GM23248 (cell line): ENCODE measurements at regions not wholly inside any gene's neighbourhood (a gene's known extent, or its start where the extent isn't known, plus 50 kb on each side); places are given as distances from the start of the nearest gene placed in this dataset.

Experiments used
- DNase-seq: peaks from one replicate; pipeline ENCODE4 v3.0.0-alpha.2; 2015
- H2AFZ ChIP-seq: fragments of 200-600 bp; sonication (generic); 2 replicates; pipeline ENCODE4 v1.6.1; 2016; ENCODE audit warnings: antibody characterized with exemption
- H3F3A ChIP-seq: fragments of 200-600 bp; sonication (generic); 2 replicates; pipeline ENCODE4 v1.6.1; 2016; ENCODE audit warnings: mild to moderate bottlenecking, antibody characterized with exemption, mixed run types; ENCODE audit not compliant: insufficient read depth
- H3K27ac ChIP-seq: fragments of 200-600 bp; sonication (generic); 2 replicates; pipeline ENCODE4 v1.5.1; 2016; ENCODE audit warnings: mild to moderate bottlenecking
- H3K27me3 ChIP-seq: fragments of 200-600 bp; sonication (generic); replicated peaks from 2 replicates; pipeline ENCODE4 v1.6.1; 2016; ENCODE audit warnings: mild to moderate bottlenecking; ENCODE audit not compliant: insufficient read depth
- H3K36me3 ChIP-seq: fragments of 200-600 bp; sonication (generic); 2 replicates; pipeline ENCODE4 v1.6.1; 2016; ENCODE audit warnings: low read depth, mild to moderate bottlenecking
- H3K4me1 ChIP-seq: fragments of 200-600 bp; sonication (generic); 2 replicates; pipeline ENCODE4 v1.6.1; 2016; ENCODE audit warnings: mild to moderate bottlenecking; ENCODE audit not compliant: insufficient read depth
- H3K4me2 ChIP-seq: fragments of 200-600 bp; sonication (generic); one replicate; pipeline ENCODE4 v1.6.1; 2016; ENCODE audit warnings: mild to moderate bottlenecking; ENCODE audit not compliant: unreplicated experiment
- H3K4me3 ChIP-seq: fragments of 200-600 bp; sonication (generic); 2 replicates; pipeline ENCODE4 v1.5.1; 2016; ENCODE audit warnings: mild to moderate bottlenecking
- H3K79me2 ChIP-seq: fragments of 200-600 bp; sonication (generic); 2 replicates; pipeline ENCODE4 v1.6.1; 2016; ENCODE audit warnings: mild to moderate bottlenecking; ENCODE audit not compliant: insufficient read depth
- H3K9ac ChIP-seq: fragments of 200-600 bp; sonication (generic); 2 replicates; pipeline ENCODE4 v1.6.1; 2016; ENCODE audit warnings: mild to moderate bottlenecking
- H3K9me2 ChIP-seq: fragments of 200-600 bp; sonication (generic); 2 replicates; pipeline ENCODE4 v1.6.1; 2016; ENCODE audit warnings: mixed run types, mild to moderate bottlenecking, moderate library complexity; ENCODE audit not compliant: insufficient read depth
- H3K9me3 ChIP-seq: fragments of 200-600 bp; sonication (generic); one replicate; pipeline ENCODE4 v1.6.1; 2017; ENCODE audit warnings: low read depth
- H4K20me1 ChIP-seq: fragments of 200-600 bp; sonication (generic); 2 replicates; pipeline ENCODE4 v1.6.0; 2016; ENCODE audit not compliant: insufficient read depth
- EZH2 ChIP-seq: fragments of 200-600 bp; sonication (generic); IDR thresholded peaks from 2 replicates; pipeline ENCODE4 v1.6.1; 2018; ENCODE audit warnings: antibody characterized with exemption, mild to moderate bottlenecking; ENCODE audit not compliant: insufficient read depth, poor library complexity, severe bottlenecking
- EZH2phosphoT487 ChIP-seq: fragments of 200-600 bp; sonication (generic); IDR thresholded peaks from 2 replicates; pipeline ENCODE4 v1.6.1; 2018; ENCODE audit warnings: antibody characterized with exemption, moderate library complexity, mild to moderate bottlenecking, low read depth; ENCODE audit not compliant: insufficient read depth
- WGBS, 2 experiments: methylation state at CpG; one replicate each; pipeline ENCODE4 v1.1.6; 2015 to 2017; ENCODE audit warnings: low lambda C conversion rate in 2 of 2, low coverage in 1 of 2; ENCODE audit errors: missing lambda C conversion rate in 2 of 2; 5-methylcytosine and 5-hydroxymethylcytosine counted together
- in situ Hi-C: fragments of 300-500 bp; cut with MboI; formaldehyde crosslinking; loops from 2 replicates; pipeline ENCODE4 v1.15.0; 2020

DNA sequence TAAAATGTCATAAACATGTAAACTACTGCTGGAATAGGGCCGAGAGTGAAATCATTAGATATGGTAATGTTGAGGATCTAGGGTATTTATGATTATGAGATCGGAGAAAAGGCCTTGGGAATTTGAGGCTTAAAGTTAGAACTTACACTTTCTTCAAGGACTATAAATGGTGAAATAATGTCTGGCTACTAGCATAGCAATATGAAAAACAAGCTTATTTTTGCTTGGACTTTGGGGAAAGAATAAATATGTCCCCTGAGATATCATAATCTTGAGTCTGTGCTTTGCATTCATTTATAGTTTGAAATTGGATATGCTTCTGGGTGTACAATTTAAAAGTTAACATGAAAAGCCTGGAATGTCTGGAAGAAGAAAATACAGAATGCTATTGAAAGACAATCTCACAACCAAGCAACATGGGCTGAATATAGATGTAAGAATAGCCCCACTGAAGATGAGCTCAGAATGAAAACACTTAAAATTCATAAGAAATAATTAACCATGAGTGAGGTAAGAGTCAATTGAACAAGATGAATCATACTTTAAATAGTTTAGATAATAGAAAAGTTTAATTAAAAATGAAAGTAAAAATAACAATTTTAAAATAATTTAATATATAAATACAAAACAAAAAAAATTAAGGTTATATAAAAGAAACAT, 1555.4 kb upstream of the MIR17HG start:
- Histone ChIP-seq H3K9ac (no peak overlapping the region), H3K4me1 (no peaks in the 10 kb centered on the region), H3K4me2 (no peak overlapping the region), H3K27me3 (no peaks in the 10 kb centered on the region), H3K4me3 (no peak overlapping the region), H3K27ac (no peak overlapping the region), H4K20me1 (no peaks in the 10 kb centered on the region), H3K36me3 (no peaks in the 10 kb centered on the region), H3F3A (no peaks in the 10 kb centered on the region), H2AFZ (no peak overlapping the region), H3K9me3 (no peaks in the 10 kb centered on the region), H3K9me2 (no peaks in the 10 kb centered on the region), H3K79me2 (no peaks in the 10 kb centered on the region)
- DNase-seq, result no peak
- TF ChIP-seq EZH2phosphoT487 (no peak), EZH2 (no peak)
- 53 to 54% methylated on average over 2 of the region's 2 CpGs for WGBS, 2 experiments
- in situ Hi-C loops, result no loop called here

DNA sequence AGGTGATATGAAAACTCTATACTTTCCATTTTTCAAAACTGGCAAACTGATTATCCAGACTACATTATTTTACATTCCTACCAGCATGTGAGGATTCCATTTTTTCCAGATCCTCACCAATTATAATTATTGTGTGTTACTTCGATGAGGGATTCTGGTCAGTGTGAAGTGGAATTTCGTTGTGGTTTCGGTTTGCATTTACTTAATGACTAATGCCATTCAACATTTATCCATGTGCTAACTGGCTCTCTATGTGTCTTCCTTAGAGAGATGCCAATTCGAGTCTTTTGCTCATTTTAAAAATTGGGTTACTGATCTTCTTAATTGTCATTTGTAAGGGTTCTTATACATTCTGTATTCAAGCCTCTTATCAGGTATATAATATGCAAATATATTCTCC, 1551.3 kb upstream of the MIR17HG start:
- no peak overlapping the region for H3K27ac ChIP-seq
- no peak for DNase-seq
- H3F3A ChIP-seq, result no peaks in the 10 kb centered on the region
- in situ Hi-C loops, result no loop called here
- no peaks in the 10 kb centered on the region for H3K27me3 ChIP-seq
- H3K9ac ChIP-seq, result no peak overlapping the region
- no peaks in the 10 kb centered on the region for H3K79me2 ChIP-seq
- TF ChIP-seq EZH2 (no peak), EZH2phosphoT487 (no peak)
- no peaks in the 10 kb centered on the region for H3K9me3 ChIP-seq
- H4K20me1 ChIP-seq, result no peaks in the 10 kb centered on the region
- no peaks in the 10 kb centered on the region for H3K9me2 ChIP-seq
- no peaks in the 10 kb centered on the region for H3K4me1 ChIP-seq
- no peaks in the 10 kb centered on the region for H3K36me3 ChIP-seq
- no peak overlapping the region for H3K4me2 ChIP-seq
- WGBS, 2 experiments, result 57 to 65% methylated on average over 4 of the region's 4 CpGs
- no peak overlapping the region for H2AFZ ChIP-seq
- no peak overlapping the region for H3K4me3 ChIP-seq

DNA sequence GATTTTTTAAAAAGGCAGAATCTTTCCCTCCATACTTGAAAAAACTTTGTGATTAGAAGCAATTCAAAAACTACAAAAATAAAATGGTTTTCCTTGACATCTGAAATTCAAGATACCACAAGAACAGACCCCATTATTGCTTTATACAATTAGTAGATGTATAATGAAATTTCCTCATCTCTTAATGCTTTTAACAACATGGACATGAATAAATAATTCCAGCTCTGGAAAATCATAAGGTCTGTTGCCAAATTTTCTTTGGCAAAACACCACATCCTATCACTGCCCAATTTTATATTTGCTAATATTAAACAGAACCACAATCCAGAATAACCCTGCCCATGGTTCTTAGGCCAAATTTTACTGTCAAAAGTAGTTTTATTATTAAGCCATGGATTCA, 1543.6 kb upstream of the MIR17HG start:
- Histone ChIP-seq H3K36me3 (no peaks in the 10 kb centered on the region), H2AFZ (no peak overlapping the region), H3K79me2 (no peaks in the 10 kb centered on the region), H3F3A (no peaks in the 10 kb centered on the region), H4K20me1 (no peaks in the 10 kb centered on the region), H3K27ac (no peak overlapping the region), H3K27me3 (no peaks in the 10 kb centered on the region), H3K4me1 (no peaks in the 10 kb centered on the region), H3K4me2 (no peak overlapping the region), H3K9me2 (no peaks in the 10 kb centered on the region), H3K9me3 (no peaks in the 10 kb centered on the region), H3K4me3 (no peak overlapping the region), H3K9ac (no peak overlapping the region)
- TF ChIP-seq EZH2phosphoT487 (no peak), EZH2 (no peak)
- DNase-seq, result no peak
- in situ Hi-C loops, result no loop called here

DNA sequence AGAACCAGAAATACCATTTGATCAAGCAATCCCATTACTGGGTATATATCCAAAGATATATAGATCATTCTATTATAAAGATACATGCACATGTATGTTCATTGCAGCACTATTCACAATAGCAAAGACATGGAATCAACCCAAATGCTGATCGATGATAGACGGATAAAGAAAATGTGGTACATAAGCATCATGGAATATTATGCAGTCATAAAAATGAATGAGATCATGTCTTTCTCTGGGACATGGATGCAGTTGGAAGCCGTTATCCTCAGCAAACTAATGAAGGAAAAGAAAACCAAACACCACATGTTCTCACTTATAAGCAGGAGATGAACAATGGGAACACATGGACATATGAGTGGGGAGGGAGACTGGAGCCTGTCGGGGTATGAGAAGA, 1540.9 kb upstream of the MIR17HG start:
- TF ChIP-seq EZH2 (no peak), EZH2phosphoT487 (no peak)
- Histone ChIP-seq H2AFZ (no peak overlapping the region), H3F3A (no peaks in the 10 kb centered on the region), H3K36me3 (no peaks in the 10 kb centered on the region), H3K79me2 (no peaks in the 10 kb centered on the region), H3K9ac (no peak overlapping the region), H3K27ac (no peak overlapping the region), H3K4me2 (no peak overlapping the region), H4K20me1 (no peaks in the 10 kb centered on the region), H3K9me3 (no peaks in the 10 kb centered on the region), H3K9me2 (no peaks in the 10 kb centered on the region), H3K4me1 (no peaks in the 10 kb centered on the region), H3K27me3 (no peaks in the 10 kb centered on the region), H3K4me3 (no peak overlapping the region)
- DNase-seq, result no peak
- 50 to 55% methylated on average over 4 of the region's 4 CpGs for WGBS, 2 experiments
- in situ Hi-C loops, result no loop called here

DNA sequence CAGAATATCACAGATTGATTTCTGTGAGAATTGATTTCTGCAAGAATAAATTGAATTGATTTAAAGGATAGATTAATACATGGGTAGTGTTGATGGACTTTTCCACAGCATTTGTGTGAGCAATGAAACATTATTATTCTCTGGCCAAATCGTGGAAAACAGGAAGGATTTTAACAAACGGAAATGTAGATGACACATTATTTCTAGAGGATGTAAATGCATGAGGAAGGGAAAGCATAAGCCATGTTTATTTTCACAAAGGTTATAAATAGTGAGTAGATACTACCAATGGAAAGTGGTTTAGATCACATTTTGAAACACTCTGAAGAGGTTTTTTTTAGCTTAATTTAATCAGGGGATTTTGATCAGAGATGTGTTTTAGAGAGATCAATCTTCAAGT, 1534.6 kb upstream of the MIR17HG start:
- no peak for TF ChIP-seq EZH2phosphoT487
- TF ChIP-seq EZH2, result no peak
- DNase-seq, result no peak
- H3K4me2 ChIP-seq, result no peak overlapping the region
- no peaks in the 10 kb centered on the region for H3K27me3 ChIP-seq
- H3K79me2 ChIP-seq, result no peaks in the 10 kb centered on the region
- H4K20me1 ChIP-seq, result no peaks in the 10 kb centered on the region
- H3K9me3 ChIP-seq, result no peaks in the 10 kb centered on the region
- no peaks in the 10 kb centered on the region for H3K4me1 ChIP-seq
- in situ Hi-C loops, result no loop called here
- H3K36me3 ChIP-seq, result no peaks in the 10 kb centered on the region
- no peaks in the 10 kb centered on the region for H3F3A ChIP-seq
- H2AFZ ChIP-seq, result no peak overlapping the region
- H3K4me3 ChIP-seq, result no peak overlapping the region
- no peak overlapping the region for H3K27ac ChIP-seq
- H3K9me2 ChIP-seq, result no peaks in the 10 kb centered on the region
- WGBS, 2 experiments, result 45 to 51% methylated on average over 2 of the region's 2 CpGs
- H3K9ac ChIP-seq, result no peak overlapping the region
